WTC11 (cell line): ENCODE measurements at regions not wholly inside any gene's neighbourhood (a gene's known extent, or its start where the extent isn't known, plus 50 kb on each side); places are given as distances from the start of the nearest gene placed in this dataset.

Source experiments
- ATAC-seq: fragments of 200-7000 bp; cut with Tn5 transposase; 2 replicates; pipeline ENCODE4 v1.10.0; 2021; ENCODE audit warnings: mild to moderate bottlenecking, moderate library complexity
- CTCF ChIA-PET: fragments of 300-600 bp; sonication (Branson Sonifier 250); formaldehyde crosslinking; loops from one replicate; lab custom pipeline; 2021; ENCODE audit warnings: antibody characterized with exemption; lab: Charles Lee
- POLR2A ChIA-PET: fragments of 350-600 bp; sonication (Branson Sonifier 250); formaldehyde crosslinking; loops from one replicate; lab custom pipeline; 2021; ENCODE audit warnings: antibody characterized with exemption; lab: Charles Lee
- DNase-seq: peaks from one replicate; pipeline ENCODE4 v3.0.0; 2021; ENCODE audit warnings: low spot score
- H3K27ac Mint-ChIP-seq: 2 replicates; pipeline ENCODE4 v1.8.0; 2021; ENCODE audit warnings: mixed read lengths
- H3K27me3 Mint-ChIP-seq: 2 replicates; pipeline ENCODE4 v1.8.0; 2021; ENCODE audit warnings: low read depth, mild to moderate bottlenecking, moderate library complexity, mixed read lengths
- H3K36me3 Mint-ChIP-seq: 2 replicates; pipeline ENCODE4 v1.8.0; 2021; ENCODE audit warnings: mixed read lengths
- H3K4me1 Mint-ChIP-seq: 2 replicates; pipeline ENCODE4 v1.8.0; 2022; ENCODE audit warnings: mixed read lengths
- H3K4me3 Mint-ChIP-seq: 2 replicates; pipeline ENCODE4 v1.8.0; 2021; ENCODE audit warnings: mild to moderate bottlenecking, moderate library complexity, mixed read lengths
- H3K9me3 Mint-ChIP-seq: 2 replicates; pipeline ENCODE4 v1.8.0; 2021; ENCODE audit warnings: mixed read lengths
- AFF4 ChIP-seq: sonication (generic); formaldehyde crosslinking; IDR thresholded peaks from 2 replicates; pipeline ENCODE4 v1.8.1; 2023; ENCODE audit warnings: mild to moderate bottlenecking, missing genetic modification reagents, borderline replicate concordance
- CREM ChIP-seq: sonication (generic); formaldehyde crosslinking; IDR thresholded peaks from 2 replicates; pipeline ENCODE4 v1.8.1; 2022; ENCODE audit warnings: mild to moderate bottlenecking, missing genetic modification reagents, moderate library complexity
- FOXP4 ChIP-seq: sonication (generic); formaldehyde crosslinking; IDR thresholded peaks from 2 replicates; pipeline ENCODE4 v1.8.0; 2022; ENCODE audit warnings: mild to moderate bottlenecking, missing genetic modification reagents
- GABPB1 ChIP-seq: sonication (generic); formaldehyde crosslinking; IDR thresholded peaks from 2 replicates; pipeline ENCODE4 v1.8.1; 2023; ENCODE audit warnings: mild to moderate bottlenecking, missing genetic modification reagents
- IRF1 ChIP-seq: sonication (generic); formaldehyde crosslinking; IDR thresholded peaks from 2 replicates; pipeline ENCODE4 v1.8.0; 2023; ENCODE audit warnings: missing genetic modification reagents
- JAZF1 ChIP-seq: fragments of 250-450 bp; sonication (Bioruptor Pico); IDR thresholded peaks from 2 replicates; pipeline ENCODE4 v1.9.0; 2021; ENCODE audit warnings: moderate library complexity, mild to moderate bottlenecking, inconsistent platforms
- MXD4 ChIP-seq: fragments of 250-450 bp; sonication (Bioruptor Pico); IDR thresholded peaks from 2 replicates; pipeline ENCODE4 v1.8.0; 2021; ENCODE audit warnings: mild to moderate bottlenecking, moderate library complexity, borderline replicate concordance
- NR3C1 ChIP-seq: sonication (generic); formaldehyde crosslinking; conservative IDR thresholded peaks from 2 replicates; pipeline ENCODE4 v1.8.1; 2023; ENCODE audit warnings: low read depth, mild to moderate bottlenecking, missing genetic modification reagents
- PREB ChIP-seq: sonication (generic); formaldehyde crosslinking; IDR thresholded peaks from 2 replicates; pipeline ENCODE4 v1.8.1; 2022; ENCODE audit warnings: mild to moderate bottlenecking, missing genetic modification reagents, moderate library complexity, borderline replicate concordance
- STAT6 ChIP-seq: sonication (generic); formaldehyde crosslinking; conservative IDR thresholded peaks from 2 replicates; pipeline ENCODE4 v1.8.1; 2023; ENCODE audit warnings: mild to moderate bottlenecking, low read depth, missing genetic modification reagents, moderate library complexity
- USF2 ChIP-seq: sonication (generic); formaldehyde crosslinking; IDR thresholded peaks from 2 replicates; pipeline ENCODE4 v1.8.1; 2023; ENCODE audit warnings: mild to moderate bottlenecking, missing genetic modification reagents, moderate library complexity
- ZMAT4 ChIP-seq: fragments of 250-450 bp; sonication (Bioruptor Pico); IDR thresholded peaks from 2 replicates; pipeline ENCODE4 v1.9.0; 2021; ENCODE audit warnings: mild to moderate bottlenecking
- ZNF138 ChIP-seq: sonication (generic); formaldehyde crosslinking; conservative IDR thresholded peaks from 2 replicates; pipeline ENCODE4 v1.8.1; 2022; ENCODE audit warnings: mild to moderate bottlenecking, moderate library complexity, missing genetic modification reagents
- ZSCAN18 ChIP-seq: fragments of 250-450 bp; sonication (Bioruptor Pico); IDR thresholded peaks from 2 replicates; pipeline ENCODE4 v2.1.2; 2022; ENCODE audit warnings: mild to moderate bottlenecking, moderate library complexity

GRCh38 chr18:78549971-78550370 is 429.6 kb upstream of the SALL3 start (continued):
- TF ChIP-seq ZSCAN18 (no peak), ZMAT4 (CRISPR knock-in tag) (no peak), PREB (CRISPR knock-in tag) (no peak), NR3C1 (CRISPR knock-in tag) (no peak), STAT6 (CRISPR knock-in tag) (no peak), AFF4 (no peak), ZNF138 (CRISPR knock-in tag) (no peak), GABPB1 (CRISPR knock-in tag) (no peak)

- POLR2A ChIA-PET = no interaction called here
- H3K27me3 Mint-ChIP-seq = peaks cover 3% of the 10 kb centered on the region; the same call in 1 of the 2 replicates
- no peak overlapping the region for H3K4me3 Mint-ChIP-seq
- no peak for DNase-seq
- no peaks in the 10 kb centered on the region for H3K4me1 Mint-ChIP-seq
- TF ChIP-seq ZMAT4 (CRISPR knock-in tag) = no peak
- no peak for TF ChIP-seq IRF1 (CRISPR knock-in tag)
- no peak for TF ChIP-seq JAZF1 (CRISPR knock-in tag)
- no peak for ATAC-seq
- peaks cover 41% of the 10 kb centered on the region for H3K36me3 Mint-ChIP-seq
- H3K27ac Mint-ChIP-seq = no peak overlapping the region
- H3K9me3 Mint-ChIP-seq = peaks cover 52% of the 10 kb centered on the region
- CTCF ChIA-PET = no interaction called here
Observed at GRCh38 chr18:78554944-78555608, 424.5 kb upstream of the SALL3 start.

GRCh38 chr18:78557371-78557770 is 422.2 kb upstream of the SALL3 start:
- peaks cover 3% of the 10 kb centered on the region; the same call in 1 of the 2 replicates for H3K27me3 Mint-ChIP-seq
- ATAC-seq (no peak), DNase-seq (no peak)
- no peaks in the 10 kb centered on the region for H3K4me1 Mint-ChIP-seq
- H3K9me3 Mint-ChIP-seq = peaks cover 53% of the 10 kb centered on the region
- H3K4me3 Mint-ChIP-seq = no peak overlapping the region
- POLR2A ChIA-PET = no interaction called here
- H3K27ac Mint-ChIP-seq = no peak overlapping the region
- CTCF ChIA-PET = no interaction called here
- peaks cover 45% of the 10 kb centered on the region for H3K36me3 Mint-ChIP-seq
- TF ChIP-seq USF2 (CRISPR knock-in tag) (no peak), CREM (no peak), FOXP4 (no peak), MXD4 (CRISPR knock-in tag) (no peak)
